Natural killer cell treated with Interleukin-12 subunit alpha and Interleukin-12 subunit beta and Interleukin-15 and Interleukin-18, amount 100 ng/mL, for 72 hours (primary cell): ENCODE measurements at regions not wholly inside any gene's neighbourhood (a gene's known extent, or its start where the extent isn't known, plus 50 kb on each side); places are given as distances from the start of the nearest gene placed in this dataset.
A peak's percentile ranks its signal among the peaks of the same experiment; 100 is the strongest.

Experiments
- ATAC-seq, 2 donors: fragments of 150-1000 bp; cut with Tn5 transposase in 1 of 2; sonication (Bioruptor Pico), chemical (Tn5 transposase) in 1 of 2; 2 replicates each; pipeline ENCODE4 v1.10.0; 2021
- DNase-seq: peaks from one replicate; pipeline ENCODE4 v3.0.0; 2022; ENCODE audit warnings: low spot score
- H3K27ac Mint-ChIP-seq, 2 donors: 1 replicate in 1 of 2; 2 replicates in 1 of 2; pipeline ENCODE4 v1.8.0; 2022; ENCODE audit warnings: mixed read lengths in 2 of 2, mild to moderate bottlenecking in 1 of 2, moderate library complexity in 1 of 2
- H3K27me3 Mint-ChIP-seq, 2 donors: 1 replicate in 1 of 2; 2 replicates in 1 of 2; pipeline ENCODE4 v1.8.0; 2022; ENCODE audit warnings: mixed read lengths in 2 of 2
- H3K36me3 Mint-ChIP-seq: one replicate; pipeline ENCODE4 v1.8.0; 2022; ENCODE audit warnings: mixed read lengths
- H3K4me1 Mint-ChIP-seq, 2 donors: 1 replicate in 1 of 2; 2 replicates in 1 of 2; pipeline ENCODE4 v1.8.0; 2022; ENCODE audit warnings: low read depth in 2 of 2, mixed read lengths in 2 of 2, mild to moderate bottlenecking in 1 of 2
- H3K4me3 Mint-ChIP-seq: one replicate; pipeline ENCODE4 v1.8.0; 2022; ENCODE audit warnings: mixed read lengths
- H3K9me3 Mint-ChIP-seq: 2 replicates; pipeline ENCODE4 v1.8.0; 2022; ENCODE audit warnings: mixed read lengths

DNA sequence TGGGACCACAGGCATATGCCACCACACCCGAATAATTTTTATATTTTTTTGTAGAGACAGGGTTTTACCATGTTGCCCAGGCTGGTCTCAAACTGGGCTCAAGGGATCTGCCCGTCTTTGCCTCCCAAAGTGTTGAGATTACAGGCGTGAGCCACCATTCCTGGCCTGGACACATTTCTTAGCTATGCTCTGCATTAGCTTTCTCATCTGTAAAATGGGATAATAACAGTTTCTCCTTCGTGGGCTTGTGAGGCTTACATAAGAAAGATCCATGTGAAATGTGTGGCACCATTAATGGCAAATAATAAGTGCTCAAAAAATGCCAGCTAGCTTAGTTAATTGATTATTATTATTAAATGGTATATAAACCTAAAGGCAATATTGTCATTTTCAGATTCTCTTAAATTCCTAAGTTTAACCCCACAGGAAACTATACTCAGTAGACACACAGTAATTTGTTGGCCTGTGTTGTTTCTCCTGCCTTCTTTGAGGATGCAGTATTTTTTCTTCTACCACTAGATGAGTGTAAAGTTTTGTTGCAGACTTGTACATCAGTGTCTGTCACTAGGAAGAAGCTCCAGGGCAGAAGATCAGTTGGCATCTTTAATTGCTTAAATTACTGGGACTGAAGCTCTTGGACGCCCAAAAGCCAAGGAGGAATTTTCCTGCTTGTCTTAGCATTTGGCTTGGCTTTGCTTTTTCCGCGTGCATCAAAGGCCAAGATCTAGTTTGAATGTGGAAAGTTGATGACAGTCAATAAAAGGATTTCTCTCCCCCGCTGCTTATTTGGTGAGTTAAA lies 162.3 kb upstream of the ZNF217 start:
- Mint-ChIP-seq H3K36me3 (no peaks in the 10 kb centered on the region), H3K27me3 (peaks cover 4 to 6% of the 10 kb centered on the region in 2 donors), H3K9me3 (no peaks in the 10 kb centered on the region), H3K27ac (peak overlapping the region in 1 of 2 donors; percentile 87), H3K4me3 (no peak overlapping the region), H3K4me1 (peaks cover 36 to 38% of the 10 kb centered on the region in 2 donors)
- ATAC-seq (no peak), DNase-seq (no peak)

DNA sequence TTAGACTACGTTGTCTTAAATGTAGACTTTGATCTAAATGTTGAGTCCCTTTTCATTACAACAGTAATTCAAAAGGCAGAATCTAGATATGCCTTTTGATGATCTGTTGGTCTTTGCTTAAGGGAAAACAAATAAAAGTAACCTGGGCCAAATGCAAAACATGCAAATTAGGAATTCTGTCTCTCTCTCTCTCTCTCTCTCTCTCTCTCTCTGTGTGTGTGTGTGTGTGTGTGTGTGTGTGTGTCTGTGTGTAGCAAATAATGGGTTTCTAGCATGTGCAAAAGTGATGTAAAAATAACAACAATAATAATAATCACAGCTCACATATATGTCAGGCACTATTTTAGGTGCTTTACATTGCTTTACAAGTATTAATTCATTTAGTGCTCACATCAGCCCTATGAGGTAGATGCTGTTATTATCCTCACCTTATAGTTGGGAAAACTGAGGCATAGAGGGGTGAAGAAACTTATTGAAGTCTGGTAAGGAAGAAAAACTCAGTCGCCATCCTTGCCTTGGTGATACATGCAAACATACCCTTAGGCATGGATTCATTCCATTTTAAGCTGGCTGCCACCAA lies 160.3 kb upstream of the ZNF217 start:
- Mint-ChIP-seq H3K27ac (peak overlapping the region; percentile 87 to 96), H3K4me3 (peak overlapping the region; percentile 92)

DNA sequence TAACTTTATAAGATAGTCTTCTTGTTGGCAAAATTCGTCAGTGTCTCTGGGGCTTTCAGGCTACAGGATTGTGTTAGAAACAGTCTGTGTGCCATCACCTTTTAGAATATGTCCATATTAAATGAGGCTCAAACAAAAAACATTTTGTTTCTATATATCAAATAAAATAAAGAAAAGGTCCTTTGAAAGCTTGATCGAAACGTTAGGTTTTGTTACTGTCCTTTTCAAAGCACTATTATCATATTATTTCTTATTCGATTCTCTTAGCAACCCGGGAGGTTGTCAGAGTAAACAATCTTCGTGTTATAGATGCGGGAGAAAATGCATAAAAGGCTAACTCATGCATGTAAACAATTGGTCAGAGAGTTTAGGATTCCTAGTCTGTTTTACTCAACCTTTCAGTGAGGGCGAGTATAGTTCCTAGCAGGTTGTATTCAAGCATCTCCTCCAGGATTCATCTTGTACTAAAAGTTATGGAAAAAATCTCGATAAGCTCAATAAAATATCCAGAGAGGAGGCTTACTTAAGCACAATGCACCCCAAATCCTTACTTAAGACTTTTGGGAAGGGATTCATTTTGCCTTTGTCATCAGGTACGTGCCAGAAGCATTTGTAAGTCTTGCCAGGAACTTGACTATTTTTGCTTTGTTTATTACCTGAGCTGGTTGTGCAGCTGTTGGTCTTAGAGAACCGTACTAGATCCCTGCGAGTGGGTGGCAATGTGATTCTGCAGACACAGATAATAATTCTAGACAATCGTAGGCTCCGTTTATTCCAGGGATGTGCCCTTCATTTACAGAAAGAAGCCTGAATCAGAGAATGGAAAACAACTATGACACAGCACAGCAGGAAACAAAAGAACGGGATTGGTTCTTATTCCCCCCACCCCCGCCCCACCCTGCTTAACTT lies 159.6 kb upstream of the ZNF217 start:
- ATAC-seq (no peak), DNase-seq (no peak)
- no peaks in the 10 kb centered on the region for H3K27me3 Mint-ChIP-seq
- no peaks in the 10 kb centered on the region for H3K9me3 Mint-ChIP-seq
- no peaks in the 10 kb centered on the region for H3K36me3 Mint-ChIP-seq
- peak overlapping the region; percentile 72 for H3K4me3 Mint-ChIP-seq
- peak overlapping the region; percentile 96 to 98 for H3K27ac Mint-ChIP-seq
- H3K4me1 Mint-ChIP-seq = peaks cover 51 to 56% of the 10 kb centered on the region in 2 donors

More for the DNA sequence above, 160.3 kb upstream of the ZNF217 start:
- DNase-seq = no peak
- H3K4me1 Mint-ChIP-seq = peaks cover 48 to 53% of the 10 kb centered on the region in 2 donors
- no peaks in the 10 kb centered on the region for H3K36me3 Mint-ChIP-seq
- H3K27me3 Mint-ChIP-seq = peaks cover 4 to 6% of the 10 kb centered on the region in 2 donors
- ATAC-seq = no peak
- no peaks in the 10 kb centered on the region for H3K9me3 Mint-ChIP-seq

DNA sequence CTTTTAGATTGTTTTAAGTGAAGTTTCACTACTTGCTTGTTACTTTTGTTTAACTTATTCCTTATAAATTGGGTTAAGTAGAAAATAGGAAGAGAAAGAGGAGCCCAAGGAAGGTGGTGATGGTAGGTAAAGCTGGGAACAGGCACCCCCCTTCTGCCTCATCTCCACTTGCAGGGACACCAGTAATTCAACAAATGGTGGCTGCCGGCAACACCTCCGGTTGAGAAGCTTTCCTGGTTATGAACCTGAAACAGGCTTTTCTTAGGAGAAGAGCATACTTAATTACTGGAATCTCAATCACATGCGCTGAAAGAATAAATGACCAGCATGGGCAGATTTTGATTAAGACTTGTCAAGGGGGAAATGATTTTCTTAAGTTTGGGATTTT lies 158.9 kb upstream of the ZNF217 start:
- peak overlapping the region; percentile 72 for H3K4me3 Mint-ChIP-seq
- H3K27ac Mint-ChIP-seq = peak overlapping the region; percentile 96 to 98
- no peaks in the 10 kb centered on the region for H3K36me3 Mint-ChIP-seq
- H3K4me1 Mint-ChIP-seq = peaks cover 51 to 56% of the 10 kb centered on the region in 2 donors
- DNase-seq (no peak), ATAC-seq (no peak)
- no peaks in the 10 kb centered on the region for H3K9me3 Mint-ChIP-seq
- no peaks in the 10 kb centered on the region for H3K27me3 Mint-ChIP-seq

DNA sequence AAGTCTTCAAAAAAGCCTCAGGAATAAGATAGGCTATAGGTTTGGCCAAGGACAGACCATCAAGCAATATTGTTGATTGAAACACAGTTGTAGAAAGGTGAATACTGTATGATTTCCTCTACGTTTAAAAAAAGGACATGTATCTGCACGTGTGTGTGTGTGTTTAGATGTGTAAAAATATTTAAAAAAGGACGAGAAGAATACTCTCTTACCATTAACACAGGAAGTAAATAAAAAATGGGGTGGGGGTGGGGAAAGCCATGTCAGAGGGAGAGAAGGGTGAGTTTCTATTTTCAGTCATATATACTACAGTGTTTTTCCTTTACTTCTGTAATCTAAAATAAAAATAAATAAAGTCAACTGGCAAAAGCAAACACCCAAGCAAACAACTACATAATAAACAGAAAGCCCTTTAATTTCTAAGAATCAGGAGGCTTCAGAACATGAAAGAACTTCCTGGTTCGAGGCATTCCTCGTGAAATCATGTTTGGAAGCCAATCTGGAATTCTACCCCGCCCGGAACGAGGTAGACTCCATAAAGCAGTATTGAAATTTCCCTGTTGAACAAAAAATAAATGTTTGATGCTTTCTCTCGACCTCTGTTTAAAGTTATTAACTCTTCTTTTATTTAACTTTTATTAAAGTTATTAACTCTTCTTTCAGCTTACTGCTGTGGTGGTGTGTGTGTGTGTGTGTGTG lies 158.1 kb upstream of the ZNF217 start:
- ATAC-seq (peak in 1 of 2 donors; percentile 4), DNase-seq (no peak)
- Mint-ChIP-seq H3K27ac (peak overlapping the region; percentile 96 to 98), H3K36me3 (no peaks in the 10 kb centered on the region), H3K9me3 (no peaks in the 10 kb centered on the region), H3K27me3 (no peaks in the 10 kb centered on the region), H3K4me1 (peaks cover 51 to 56% of the 10 kb centered on the region in 2 donors), H3K4me3 (peak overlapping the region; percentile 72)

DNA sequence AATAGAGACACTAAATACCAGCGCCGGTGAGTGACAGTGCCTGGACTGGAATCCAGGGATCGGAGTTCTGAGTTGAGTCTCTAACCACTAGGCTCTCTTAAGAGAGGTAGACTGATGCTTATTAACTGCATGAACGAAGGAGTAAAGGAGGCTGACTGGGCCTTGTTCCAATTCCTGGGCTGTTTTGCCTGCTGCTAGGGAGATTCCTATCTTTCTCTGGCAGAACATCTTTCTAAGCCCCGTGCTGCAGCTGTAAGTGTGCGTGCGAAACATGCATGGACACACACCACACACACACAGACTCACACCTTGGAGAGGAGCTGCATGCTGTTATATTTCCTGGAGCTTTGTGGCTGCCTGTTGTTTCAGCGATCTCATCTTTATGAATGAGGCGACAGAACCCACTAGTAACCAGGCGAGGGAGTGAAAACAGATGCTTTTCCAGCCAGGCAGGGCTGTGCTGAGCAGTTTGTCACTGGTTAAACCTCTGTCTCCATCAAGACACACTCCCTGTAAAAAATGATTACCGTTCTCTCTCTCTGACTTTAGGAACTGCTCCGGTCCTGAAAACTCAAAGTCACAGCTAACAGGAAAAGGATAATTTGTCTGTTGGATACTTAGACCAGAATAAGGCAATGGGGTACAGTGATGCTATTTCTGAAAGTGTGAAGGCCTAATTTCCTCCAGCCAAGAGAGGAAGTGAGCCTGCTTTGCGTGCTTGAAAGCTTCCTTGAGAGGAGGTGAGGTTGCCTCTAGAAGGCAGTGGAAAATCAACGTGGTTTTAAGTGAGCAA lies 157.4 kb upstream of the ZNF217 start:
- peak overlapping the region; percentile 96 to 98 for H3K27ac Mint-ChIP-seq
- peaks cover 51 to 52% of the 10 kb centered on the region in 2 donors for H3K4me1 Mint-ChIP-seq
- no peaks in the 10 kb centered on the region for H3K36me3 Mint-ChIP-seq
- H3K27me3 Mint-ChIP-seq = no peaks in the 10 kb centered on the region
- peak overlapping the region; percentile 72 for H3K4me3 Mint-ChIP-seq
- DNase-seq (peak; percentile 71), ATAC-seq (peak; percentile 80 to 81)
- H3K9me3 Mint-ChIP-seq = no peaks in the 10 kb centered on the region

DNA sequence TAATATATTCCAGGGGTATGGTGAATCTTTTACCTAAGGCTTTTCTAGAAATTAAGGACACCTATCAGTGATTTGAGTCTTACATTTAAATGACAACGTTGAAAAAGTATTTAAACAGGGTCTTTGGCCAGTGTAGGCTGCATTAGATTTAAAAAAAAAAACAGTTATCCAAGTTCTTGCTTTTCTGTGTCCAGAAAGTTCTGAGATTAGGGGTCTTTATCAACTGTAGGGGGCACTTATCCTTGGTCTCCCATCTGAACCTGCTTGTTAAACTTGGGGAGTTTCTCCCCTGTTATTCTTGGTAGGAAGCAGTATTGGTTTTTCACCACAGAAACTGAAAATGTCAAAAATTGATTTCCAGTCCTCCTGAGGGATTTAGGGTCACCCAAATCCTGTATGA lies 155.9 kb upstream of the ZNF217 start:
- ATAC-seq = no peak
- Mint-ChIP-seq H3K27ac (peak overlapping the region; percentile 96 to 98), H3K9me3 (no peaks in the 10 kb centered on the region), H3K27me3 (no peaks in the 10 kb centered on the region), H3K36me3 (no peaks in the 10 kb centered on the region), H3K4me1 (peaks cover 46% of the 10 kb centered on the region in 2 donors), H3K4me3 (peak overlapping the region; percentile 28)
- DNase-seq = no peak

DNA sequence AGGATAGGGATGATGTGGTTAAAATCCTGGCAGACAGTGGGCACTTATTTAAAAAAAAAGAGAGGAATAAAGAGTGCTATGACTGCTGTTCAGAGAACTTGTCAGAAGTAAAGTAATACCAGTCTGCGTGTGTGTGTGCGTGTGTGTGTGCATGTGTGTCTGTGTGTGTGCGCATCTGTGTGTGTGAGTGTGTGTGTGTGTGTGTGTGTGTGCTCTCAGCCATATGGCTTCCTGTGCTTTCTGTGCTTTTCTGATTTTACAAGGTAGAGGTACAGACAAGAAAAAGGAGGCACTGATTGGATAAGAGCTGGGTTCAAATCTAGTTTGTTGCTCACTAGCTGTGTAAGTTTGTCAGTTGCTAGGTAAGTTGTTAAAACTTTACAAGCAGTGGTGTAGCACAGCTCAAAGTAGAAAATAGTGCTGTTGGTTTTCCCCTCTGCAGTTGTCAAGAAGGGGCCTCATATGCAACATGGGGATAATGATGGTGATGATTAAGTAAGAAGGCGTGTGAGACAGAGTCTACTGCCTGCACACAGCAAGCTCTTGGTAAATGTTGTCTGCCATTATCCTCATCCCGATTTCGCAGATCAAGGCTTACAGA lies 155.3 kb upstream of the ZNF217 start:
- ATAC-seq (peak in 1 of 2 donors; percentile 18), DNase-seq (no peak)
- H3K36me3 Mint-ChIP-seq = no peaks in the 10 kb centered on the region
- H3K27me3 Mint-ChIP-seq = no peaks in the 10 kb centered on the region
- peak overlapping the region; percentile 28 for H3K4me3 Mint-ChIP-seq
- H3K27ac Mint-ChIP-seq = peak overlapping the region; percentile 96 to 98
- H3K4me1 Mint-ChIP-seq = peaks cover 40% of the 10 kb centered on the region in 2 donors
- no peaks in the 10 kb centered on the region for H3K9me3 Mint-ChIP-seq

DNA sequence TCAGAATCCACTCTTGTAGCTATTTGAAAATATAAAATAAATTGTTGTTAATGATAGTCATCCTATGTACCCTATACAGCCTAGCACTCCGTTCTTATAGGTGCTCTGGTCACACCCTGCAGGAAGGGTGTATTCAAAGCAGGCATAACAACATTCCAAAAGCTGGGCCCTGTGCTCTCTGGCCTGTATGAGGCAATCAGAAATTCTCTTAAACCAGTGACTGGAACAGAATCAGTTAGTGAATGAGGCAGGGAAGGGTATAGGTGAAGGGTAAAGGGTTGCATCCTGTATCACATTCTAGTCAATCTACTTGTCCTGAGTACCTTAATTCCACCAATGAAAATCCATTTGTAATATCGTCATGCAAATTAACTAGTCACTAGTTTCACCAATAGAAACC lies 154.5 kb upstream of the ZNF217 start:
- ATAC-seq (no peak), DNase-seq (no peak)
- H3K9me3 Mint-ChIP-seq = no peaks in the 10 kb centered on the region
- peak overlapping the region; percentile 96 to 98 for H3K27ac Mint-ChIP-seq
- no peak overlapping the region for H3K4me3 Mint-ChIP-seq
- H3K4me1 Mint-ChIP-seq = peaks cover 33 to 38% of the 10 kb centered on the region in 2 donors
- H3K36me3 Mint-ChIP-seq = no peaks in the 10 kb centered on the region
- no peaks in the 10 kb centered on the region for H3K27me3 Mint-ChIP-seq

DNA sequence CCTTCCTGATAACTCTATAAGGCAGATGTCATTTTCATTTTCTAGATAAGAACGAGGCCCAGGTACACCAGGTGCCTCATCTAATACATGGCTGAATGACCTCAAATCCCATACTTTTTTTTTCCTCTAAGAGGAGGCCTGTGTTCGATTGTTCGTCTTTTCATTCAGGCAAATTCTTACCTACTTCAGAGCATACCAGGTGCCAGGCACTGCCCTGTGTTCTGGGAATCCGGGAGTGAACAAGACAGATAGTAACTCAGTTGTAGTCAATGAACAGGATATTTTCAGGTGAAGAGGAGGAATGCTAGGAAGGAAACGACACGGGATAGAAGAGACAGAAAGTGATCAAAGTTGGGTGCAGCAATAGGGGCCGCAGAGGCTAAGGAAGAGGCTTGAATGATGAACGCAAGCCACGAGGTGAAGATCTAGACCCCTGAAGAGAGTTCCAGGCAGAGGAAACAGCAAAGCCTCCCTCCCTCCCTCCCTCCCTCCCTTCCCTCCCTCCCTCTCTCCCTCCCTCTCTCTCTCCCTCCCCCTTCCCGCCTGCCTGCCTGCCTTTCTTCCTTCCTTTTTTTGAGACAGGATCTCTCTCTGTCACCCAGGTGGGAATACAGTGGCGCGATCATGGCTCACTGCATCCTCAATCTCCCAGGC lies 150.1 kb upstream of the ZNF217 start:
- Mint-ChIP-seq H3K27ac (peak overlapping the region in 1 of 2 donors; percentile 40), H3K27me3 (no peaks in the 10 kb centered on the region), H3K36me3 (no peaks in the 10 kb centered on the region), H3K4me3 (no peak overlapping the region), H3K9me3 (no peaks in the 10 kb centered on the region), H3K4me1 (peaks cover 20 to 30% of the 10 kb centered on the region in 2 donors)
- DNase-seq (no peak), ATAC-seq (no peak)

DNA sequence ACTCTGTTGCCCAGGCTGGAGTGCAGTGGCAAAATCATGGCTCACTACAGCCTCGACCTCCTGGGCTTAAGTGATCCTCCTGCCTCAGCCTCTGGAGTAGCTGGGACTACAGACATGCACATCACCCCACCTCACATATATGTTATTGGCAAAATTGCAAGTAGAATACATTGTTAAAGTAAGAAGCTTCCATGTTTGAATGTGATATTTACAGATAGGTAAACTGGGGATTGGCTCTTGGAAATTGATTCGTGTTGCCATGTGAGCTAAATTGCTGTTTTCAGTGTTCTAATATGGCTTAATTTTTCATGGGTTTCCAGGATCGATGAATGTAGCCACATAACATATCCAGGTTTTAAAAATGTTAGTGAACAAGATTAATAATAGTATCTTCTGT lies 149.0 kb upstream of the ZNF217 start:
- Mint-ChIP-seq H3K4me3 (no peak overlapping the region), H3K27ac (no peak overlapping the region), H3K36me3 (no peaks in the 10 kb centered on the region), H3K9me3 (no peaks in the 10 kb centered on the region), H3K27me3 (no peaks in the 10 kb centered on the region), H3K4me1 (peaks cover 17 to 27% of the 10 kb centered on the region in 2 donors)
- no peak for DNase-seq
- ATAC-seq = no peak

DNA sequence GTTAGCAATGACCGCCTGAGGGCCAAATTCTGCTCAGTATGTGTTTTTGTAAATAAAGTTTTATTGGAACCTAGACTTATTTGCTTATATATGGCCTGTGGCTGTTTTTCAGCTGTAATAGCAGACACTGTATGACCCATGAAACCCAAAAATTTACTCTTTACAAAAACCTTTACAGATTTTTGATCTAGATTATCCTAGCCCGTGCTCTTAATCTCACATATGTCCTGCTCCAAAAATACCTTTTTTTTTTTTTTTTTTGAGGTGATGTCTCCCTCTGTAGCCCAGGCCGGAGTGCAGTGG lies 148.0 kb upstream of the ZNF217 start:
- peak overlapping the region; percentile 91 for H3K4me3 Mint-ChIP-seq
- no peaks in the 10 kb centered on the region for H3K36me3 Mint-ChIP-seq
- DNase-seq (no peak), ATAC-seq (no peak)
- H3K27me3 Mint-ChIP-seq = no peaks in the 10 kb centered on the region
- H3K9me3 Mint-ChIP-seq = no peaks in the 10 kb centered on the region
- H3K4me1 Mint-ChIP-seq = peaks cover 25 to 37% of the 10 kb centered on the region in 2 donors
- peak overlapping the region in 1 of 2 donors; percentile 91 for H3K27ac Mint-ChIP-seq
